GM19372 (cell line): ENCODE measurements at regions not wholly inside any gene's neighbourhood (a gene's known extent, or its start where the extent isn't known, plus 50 kb on each side); places are given as distances from the start of the nearest gene placed in this dataset.
"Not testable (repeated sequence)": the region's sequence is repeated elsewhere in the genome, so short reads cannot be mapped to it uniquely, and the experiment has no call there.

Source experiments
- ATAC-seq: cut with Tn5 transposase; IDR thresholded peaks from one replicate; pipeline ENCODE4 v1.9.1; 2021; ENCODE audit warnings: mild to moderate bottlenecking, low read depth, moderate library complexity; ENCODE audit not compliant: unreplicated experiment

DNA sequence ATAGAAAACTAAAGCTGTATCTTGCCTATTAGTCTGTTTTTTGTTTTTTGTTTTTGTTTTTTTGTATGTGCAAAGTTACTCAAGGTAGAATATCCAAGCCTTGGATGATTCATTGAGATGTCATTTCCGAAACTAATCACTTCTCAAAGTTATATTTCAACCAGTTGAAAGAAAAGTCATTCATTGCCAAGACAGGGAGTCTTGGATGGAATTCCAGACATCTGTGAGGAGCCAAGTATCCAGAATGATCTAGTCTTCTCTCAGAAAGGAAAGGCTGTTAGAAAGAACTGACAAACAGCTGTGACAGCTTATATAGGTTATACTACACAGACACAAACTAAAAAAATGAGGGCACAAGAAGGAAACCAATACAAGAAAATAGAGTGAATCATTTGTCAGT, 141.1 kb upstream of the NDST3 start:
- ATAC-seq: no peak

DNA sequence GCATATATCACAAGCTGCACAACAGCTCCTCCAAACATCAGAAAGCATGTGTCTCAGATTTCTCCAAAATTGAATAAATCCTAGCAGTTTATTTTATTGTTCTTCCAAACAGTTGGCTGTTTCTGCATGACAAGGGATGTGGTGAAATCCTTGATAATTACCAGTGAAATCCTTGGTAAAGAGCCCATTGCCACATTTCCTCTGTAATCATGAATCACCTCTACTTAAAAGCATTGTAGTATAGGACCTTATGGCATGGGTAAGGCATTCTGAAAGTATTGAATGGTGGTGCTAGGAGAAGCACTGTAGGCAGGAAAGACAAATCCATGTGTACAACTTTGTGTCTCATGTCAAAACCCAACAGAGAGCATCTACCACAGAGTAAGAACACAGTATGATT, 135.8 kb upstream of the NDST3 start:
- no peak for ATAC-seq

DNA sequence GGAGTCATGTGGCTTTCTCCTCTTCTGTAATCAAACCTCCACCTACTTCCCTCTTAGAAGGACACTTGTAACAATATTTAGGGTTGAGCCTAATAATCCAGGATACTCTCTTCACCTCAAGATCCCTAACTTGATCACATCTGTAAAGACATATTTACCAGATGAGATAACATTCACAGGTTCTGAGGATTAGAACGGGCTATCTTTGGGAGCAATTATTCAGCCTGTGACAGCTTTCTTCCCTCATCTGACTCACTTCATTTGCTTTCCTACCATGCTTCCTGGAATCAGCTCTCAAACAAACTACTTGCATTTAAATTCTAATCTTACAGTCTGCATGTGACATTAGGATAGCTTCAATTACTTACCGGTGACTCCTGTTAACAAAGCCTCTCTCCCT, 133.5 kb upstream of the NDST3 start:
- no peak for ATAC-seq

DNA sequence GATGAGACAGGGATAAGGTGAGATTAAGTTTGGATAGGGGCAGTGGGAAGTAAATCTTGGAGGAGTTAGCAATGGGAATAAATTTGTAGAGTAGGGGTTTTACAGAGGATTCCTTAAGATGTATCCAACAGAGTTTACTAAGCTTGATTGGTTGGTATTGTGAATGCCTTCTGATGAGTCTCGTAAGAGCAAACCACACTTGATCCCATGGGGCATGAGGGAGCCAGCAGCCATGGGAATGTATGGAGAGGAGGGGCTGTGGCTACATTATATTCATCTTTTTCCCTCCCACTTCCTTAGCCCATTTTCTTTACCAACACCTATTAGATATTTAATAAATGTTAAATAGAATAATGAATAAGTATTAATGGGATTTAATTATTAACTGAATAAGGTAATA, 126.6 kb upstream of the NDST3 start:
- no peak for ATAC-seq

DNA sequence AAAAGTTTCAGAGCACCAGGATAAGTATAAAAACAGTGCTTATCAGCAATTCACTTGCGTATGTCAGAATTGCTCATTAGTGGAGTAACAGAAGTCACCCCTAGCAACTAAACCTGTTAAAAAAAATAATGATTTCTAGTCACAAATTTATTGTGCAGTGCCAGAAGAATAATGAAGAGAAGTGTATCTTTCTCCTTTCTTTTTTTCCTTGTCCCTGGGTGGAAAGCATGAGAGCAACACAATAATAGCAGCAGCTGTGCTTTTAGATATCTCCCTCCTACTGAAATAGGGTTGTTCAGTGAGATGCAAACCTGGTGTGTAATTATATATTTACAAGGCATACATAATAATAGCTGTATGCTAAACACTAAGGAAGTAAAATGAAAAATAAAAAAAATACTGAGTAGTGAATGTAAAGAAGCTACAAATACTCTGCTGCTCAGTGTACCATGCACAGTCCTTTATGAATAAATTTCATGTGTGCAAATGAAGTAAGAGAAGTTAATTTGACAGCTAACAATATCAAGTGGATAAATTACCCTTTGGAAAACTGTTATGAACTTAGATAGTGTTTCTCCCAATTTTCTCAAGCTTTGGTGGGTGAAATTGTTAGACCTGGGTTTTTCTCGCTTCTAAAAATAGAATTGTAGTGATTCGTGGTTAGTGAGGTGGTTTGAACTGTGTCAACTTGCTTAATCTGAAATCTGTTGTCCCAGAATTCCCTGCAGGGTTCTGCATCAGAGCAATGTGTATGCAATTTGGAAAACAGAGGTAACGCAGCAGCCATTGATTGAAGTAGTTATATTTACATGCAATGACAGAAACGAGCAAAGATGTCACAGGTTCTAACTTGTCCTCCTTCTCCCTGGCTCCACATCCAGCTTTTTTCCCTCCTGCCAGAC, 125.7 kb upstream of the NDST3 start:
- ATAC-seq: no peak

DNA sequence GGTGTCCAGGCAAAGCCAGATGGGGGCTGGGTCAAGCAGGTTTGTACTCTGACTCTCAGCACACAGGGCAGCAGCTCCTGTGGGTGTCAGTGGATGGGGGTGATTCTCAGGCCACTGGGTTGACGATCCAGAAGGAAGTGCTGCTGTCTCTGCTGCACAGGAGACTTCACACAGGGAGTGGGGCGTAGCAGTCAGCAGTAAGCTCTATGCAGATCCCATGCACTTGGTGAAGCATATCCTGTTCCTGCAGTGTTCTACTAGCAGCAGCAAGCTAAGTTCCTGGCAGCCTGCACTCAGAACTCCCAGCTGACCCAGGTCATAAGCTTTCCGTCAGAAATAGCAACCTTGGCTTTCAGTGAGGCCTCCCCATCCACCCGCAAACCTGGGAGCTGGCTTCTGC, 117.6 kb upstream of the NDST3 start:
- no peak for ATAC-seq

DNA sequence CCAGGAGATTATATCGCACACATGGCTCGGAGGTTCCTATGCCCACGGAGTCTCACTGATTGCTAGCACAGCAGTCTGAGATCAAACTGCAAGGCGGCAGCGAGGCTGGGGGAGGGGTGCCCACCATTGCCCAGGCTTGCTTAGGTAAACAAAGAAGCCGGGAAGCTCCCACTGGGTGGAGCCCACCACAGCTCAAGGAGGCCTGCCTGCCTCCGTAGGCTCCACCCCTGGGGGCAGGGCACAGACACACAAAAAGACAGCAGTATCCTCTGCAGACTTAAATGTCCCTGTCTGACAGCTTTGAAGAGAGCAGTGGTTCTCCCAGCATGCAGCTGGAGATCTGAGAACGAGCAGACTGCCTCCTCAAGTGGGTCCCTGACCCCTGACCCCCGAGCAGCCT, 112.0 kb upstream of the NDST3 start:
- not testable (repeated sequence) for ATAC-seq

DNA sequence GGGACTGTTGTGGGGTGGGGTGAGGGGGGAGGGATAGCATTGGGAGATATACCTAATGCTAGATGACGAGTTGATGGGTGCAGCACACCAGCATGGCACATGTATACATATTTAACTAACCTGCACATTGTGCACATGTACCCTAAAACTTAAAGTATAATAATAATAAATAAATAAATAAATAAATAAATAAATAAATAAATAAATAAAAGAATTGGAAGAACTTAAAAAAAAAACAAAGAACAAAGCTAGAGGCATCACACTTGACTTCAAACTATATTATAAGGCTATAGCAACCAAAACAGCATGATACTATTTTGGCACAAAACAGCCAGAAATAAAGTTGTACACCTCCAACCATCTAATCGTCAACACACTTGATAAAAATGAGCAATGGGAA, 106.5 kb upstream of the NDST3 start:
- not testable (repeated sequence) for ATAC-seq

DNA sequence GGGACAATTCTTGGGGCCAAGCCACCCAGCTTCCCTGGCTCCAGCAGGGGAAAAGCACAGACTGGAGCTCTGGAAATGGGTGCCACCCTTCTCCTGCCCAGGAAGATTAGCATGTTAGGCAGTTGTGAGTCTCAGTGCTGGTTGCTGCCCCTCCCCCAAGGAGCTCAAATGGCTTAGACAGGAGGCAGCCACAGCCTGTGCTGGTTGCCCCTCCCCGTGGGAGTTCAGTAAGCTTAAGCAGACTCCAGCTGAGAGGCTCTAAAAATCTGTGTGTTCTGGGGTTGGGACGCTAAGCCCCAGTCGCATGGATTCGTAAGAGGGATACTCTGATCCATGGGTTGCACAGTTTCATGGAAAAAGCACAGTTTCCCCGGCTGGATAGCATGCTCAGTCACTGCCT, 92.7 kb upstream of the NDST3 start:
- no peak for ATAC-seq

DNA sequence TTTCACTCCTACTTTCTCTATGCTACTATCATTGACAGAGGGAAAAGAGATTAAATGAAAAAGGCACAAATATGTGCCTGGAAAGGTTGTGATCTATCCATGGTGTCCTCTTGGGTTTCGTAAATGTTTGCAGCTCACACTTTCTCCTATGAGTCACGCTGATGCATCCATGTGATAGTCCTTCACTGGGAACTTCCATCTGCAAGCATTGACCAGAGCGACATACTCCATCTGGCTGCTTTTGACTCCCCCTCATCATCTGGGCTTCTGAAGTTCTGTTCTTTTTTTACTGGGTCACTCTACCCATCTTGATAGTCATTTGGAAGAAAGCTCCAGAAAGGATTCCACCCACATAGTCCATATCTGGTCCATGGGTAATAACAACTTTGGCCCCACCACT, 84.7 kb upstream of the NDST3 start:
- ATAC-seq: no peak

DNA sequence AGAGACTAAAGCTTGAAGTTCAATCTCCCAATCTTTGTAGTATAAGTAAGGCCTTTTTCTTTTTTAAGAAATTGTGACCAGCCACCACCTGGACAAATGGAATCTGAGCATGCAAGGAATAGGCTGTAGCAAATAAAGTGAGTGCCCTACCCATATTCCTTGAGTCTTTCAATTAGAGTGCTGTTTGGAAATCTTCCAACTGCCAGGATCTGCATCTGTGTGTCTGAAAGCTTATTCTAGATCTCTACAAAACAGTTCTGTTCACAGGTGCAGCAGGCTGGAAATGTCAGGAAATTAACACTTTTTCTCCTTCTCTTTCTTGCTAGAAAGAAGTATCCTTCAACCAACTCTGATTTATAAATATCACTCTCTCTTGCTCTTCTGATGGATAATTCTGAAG, 76.7 kb upstream of the NDST3 start:
- ATAC-seq: no peak

DNA sequence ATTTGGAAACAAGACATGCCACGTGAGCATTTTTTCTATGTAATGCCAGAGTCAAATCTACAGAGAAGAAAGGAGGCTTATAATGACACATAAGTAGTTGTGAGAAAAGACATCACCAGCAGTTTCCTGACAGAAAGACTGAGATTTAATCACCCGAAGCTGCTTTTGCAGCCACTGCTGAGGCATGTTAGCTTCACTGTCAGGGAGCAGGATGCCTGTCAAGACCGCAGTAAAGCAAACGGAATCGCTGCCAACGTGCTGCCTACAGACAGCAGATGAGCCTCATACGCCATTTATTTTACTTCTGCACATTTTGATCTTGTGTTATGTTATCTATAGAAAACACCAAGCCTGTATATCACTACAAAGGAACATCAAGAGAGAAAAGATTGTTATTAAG, 68.7 kb upstream of the NDST3 start:
- ATAC-seq: no peak

DNA sequence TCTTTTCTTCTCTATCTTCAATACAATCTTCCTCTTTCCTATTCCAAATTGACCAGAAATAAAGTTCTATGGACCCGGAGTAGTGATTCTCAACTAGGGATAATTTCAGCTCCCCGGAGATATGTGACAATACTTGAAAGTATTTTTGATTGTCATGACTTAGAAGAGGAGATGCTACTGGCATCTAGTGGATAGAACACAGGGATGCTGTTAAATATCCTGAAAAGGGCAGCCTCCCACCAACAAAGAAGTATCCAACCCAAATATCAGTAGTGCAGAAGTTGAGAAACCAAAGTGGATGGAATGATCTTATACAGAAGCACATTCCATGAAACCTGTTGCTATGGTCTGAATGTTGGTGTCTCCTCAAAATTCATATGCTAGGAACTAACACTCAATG, 65.7 kb upstream of the NDST3 start:
- no peak for ATAC-seq

DNA sequence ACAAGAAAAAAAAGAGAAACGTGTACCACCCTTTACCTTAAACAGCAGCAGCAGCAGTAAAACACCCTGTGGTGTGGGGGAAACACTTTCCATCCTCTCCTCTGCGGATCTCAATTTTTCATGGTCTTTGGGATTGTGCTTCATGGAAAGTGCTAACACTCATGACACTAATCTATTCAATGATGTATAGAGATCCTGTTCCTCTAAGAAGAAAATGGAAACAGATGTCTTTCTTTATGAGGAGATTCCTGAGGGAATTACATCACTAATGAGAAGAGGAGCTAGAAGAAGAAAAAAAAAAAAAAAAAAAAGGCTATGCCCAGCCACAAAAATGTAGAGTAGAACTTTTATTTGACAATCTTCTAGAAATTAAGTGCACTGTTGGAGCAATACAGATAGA, 62.9 kb upstream of the NDST3 start:
- ATAC-seq: no peak

DNA sequence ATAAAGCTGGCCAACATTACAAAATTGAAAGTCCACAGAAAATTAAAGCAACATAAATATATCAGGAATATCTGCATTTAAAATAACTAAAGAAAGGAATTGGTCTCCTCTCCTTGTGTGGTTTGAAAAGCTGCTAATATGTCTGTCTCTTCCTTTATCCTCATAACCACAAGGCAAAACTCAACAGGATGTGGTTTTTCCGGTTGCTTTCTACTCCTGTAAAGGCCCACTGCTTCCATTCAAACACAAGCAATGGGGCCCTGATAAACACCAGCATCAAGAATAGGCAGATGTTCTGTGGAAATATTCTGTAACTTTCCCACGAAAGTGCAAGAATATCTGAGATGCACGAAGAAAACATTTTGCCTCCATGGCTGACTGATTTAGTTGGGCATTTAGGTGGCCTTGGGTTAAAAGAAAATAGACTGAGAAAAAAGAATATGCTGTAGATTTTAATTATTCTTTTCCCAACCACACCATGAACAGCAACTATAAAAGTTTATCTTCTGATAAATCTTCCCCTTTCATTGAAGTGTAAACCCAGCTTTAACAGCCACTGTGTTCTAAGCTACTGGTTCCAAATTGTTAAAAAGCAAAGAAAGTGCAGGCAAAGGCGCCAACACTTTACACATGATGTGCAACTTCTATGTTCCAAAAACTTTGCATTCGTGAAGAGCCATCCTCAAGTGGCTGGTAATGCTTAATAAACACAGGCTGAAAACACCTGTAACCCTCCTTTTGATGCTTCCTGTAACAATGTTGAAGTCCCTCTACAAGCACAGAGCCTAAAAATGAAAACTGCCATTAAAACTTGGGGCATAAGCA, 50.5 kb upstream of the NDST3 start:
- no peak for ATAC-seq

DNA sequence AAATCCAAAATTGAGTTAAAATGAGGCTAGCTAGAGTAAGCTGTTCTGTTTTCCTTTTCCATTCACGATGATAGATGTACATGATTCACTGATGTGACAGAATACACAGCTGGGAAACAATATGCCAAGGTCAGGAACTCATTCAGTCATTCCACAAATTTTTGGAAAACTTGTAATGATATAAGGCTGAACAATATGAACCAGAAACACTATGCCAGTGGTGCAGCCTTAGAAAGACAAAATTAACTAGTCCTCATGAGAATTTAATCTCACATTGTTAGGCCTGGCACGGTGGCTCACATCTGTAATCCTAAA, 50.0 kb upstream of the NDST3 start:
- no peak for ATAC-seq
